ENCODE measurements at regions not wholly inside any gene's neighbourhood (a gene's known extent, or its start where the extent isn't known, plus 50 kb on each side); places are given as distances from the start of the nearest gene placed in this dataset.

- peak; percentile 62 for DNase-seq
Observed at GRCh38 chr19:29263305-29264135, 50.6 kb upstream of the UQCRFS1 start.

GRCh38 chr19:29264897-29265296, 51.9 kb upstream of the UQCRFS1 start:
- no peak for DNase-seq

GRCh38 chr19:29265436-29265835, 52.5 kb upstream of the UQCRFS1 start:
- DNase-seq = no peak

- DNase-seq = no peak
Observed at GRCh38 chr19:29266001-29266400, 53.0 kb upstream of the UQCRFS1 start.

- no peak for DNase-seq
Observed at GRCh38 chr19:29266603-29267002, 53.7 kb upstream of the UQCRFS1 start.

GRCh38 chr19:29267701-29268100, 54.8 kb upstream of the UQCRFS1 start:
- no peak for DNase-seq

- no peak for DNase-seq
Observed at GRCh38 chr19:29268103-29268502, 55.2 kb upstream of the UQCRFS1 start.

GRCh38 chr19:29268721-29269393, 55.9 kb upstream of the UQCRFS1 start:
- DNase-seq = no peak

GRCh38 chr19:29269641-29270040, 56.7 kb upstream of the UQCRFS1 start:
- DNase-seq = no peak

- DNase-seq = no peak
Observed at GRCh38 chr19:29271341-29271740, 58.4 kb upstream of the UQCRFS1 start.

GRCh38 chr19:29271911-29272310, 59.0 kb upstream of the UQCRFS1 start:
- no peak for DNase-seq

GRCh38 chr19:29273000-29273640, 60.2 kb upstream of the UQCRFS1 start:
- no peak for DNase-seq

GRCh38 chr19:29275266-29275665, 62.3 kb upstream of the UQCRFS1 start:
- DNase-seq = no peak

- peak; percentile 45 for DNase-seq
Observed at GRCh38 chr19:29277102-29277501, 64.2 kb upstream of the UQCRFS1 start.

- DNase-seq = no peak
Observed at GRCh38 chr19:29278716-29279115, 65.8 kb upstream of the UQCRFS1 start.

GRCh38 chr19:29283366-29283765, 70.4 kb upstream of the UQCRFS1 start:
- DNase-seq = no peak

GRCh38 chr19:29285187-29285687, 72.3 kb upstream of the UQCRFS1 start:
- no peak for DNase-seq

GRCh38 chr19:29285878-29286277, 72.9 kb upstream of the UQCRFS1 start:
- no peak for DNase-seq

- no peak for DNase-seq
Observed at GRCh38 chr19:29287061-29287460, 74.1 kb upstream of the UQCRFS1 start.

GRCh38 chr19:29288256-29288655, 75.3 kb upstream of the UQCRFS1 start:
- DNase-seq = no peak

- no peak for DNase-seq
Observed at GRCh38 chr19:29289020-29289419, 76.1 kb upstream of the UQCRFS1 start.

GRCh38 chr19:29290853-29291252, 77.9 kb upstream of the UQCRFS1 start:
- DNase-seq = peak; percentile 2

- no peak for DNase-seq
Observed at GRCh38 chr19:29292153-29292552, 79.2 kb upstream of the UQCRFS1 start.

- DNase-seq = no peak
Observed at GRCh38 chr19:29292562-29292961, 79.6 kb upstream of the UQCRFS1 start.
